OCI-LY1 (cell line): ENCODE measurements at regions not wholly inside any gene's neighbourhood (a gene's known extent, or its start where the extent isn't known, plus 50 kb on each side); places are given as distances from the start of the nearest gene placed in this dataset.

Experiments used
- EZH2 ChIP-seq: fragments of 200-600 bp; sonication (generic), shearing (Covaris generic); IDR thresholded peaks from 2 replicates; pipeline ENCODE4 v1.8.0; 2017; ENCODE audit warnings: borderline replicate concordance, mixed run types, mild to moderate bottlenecking, antibody characterized with exemption, low read length, moderate library complexity, mixed read lengths
- TF ChIP-seq, protein P1 (sequence below): fragments of 200-600 bp; sonication (generic), shearing (Covaris generic); IDR thresholded peaks from 2 replicates; pipeline ENCODE4 v1.5.1; 2017; ENCODE audit warnings: mild to moderate bottlenecking, antibody characterized with exemption, low read length, moderate library complexity, mixed read lengths

DNA sequence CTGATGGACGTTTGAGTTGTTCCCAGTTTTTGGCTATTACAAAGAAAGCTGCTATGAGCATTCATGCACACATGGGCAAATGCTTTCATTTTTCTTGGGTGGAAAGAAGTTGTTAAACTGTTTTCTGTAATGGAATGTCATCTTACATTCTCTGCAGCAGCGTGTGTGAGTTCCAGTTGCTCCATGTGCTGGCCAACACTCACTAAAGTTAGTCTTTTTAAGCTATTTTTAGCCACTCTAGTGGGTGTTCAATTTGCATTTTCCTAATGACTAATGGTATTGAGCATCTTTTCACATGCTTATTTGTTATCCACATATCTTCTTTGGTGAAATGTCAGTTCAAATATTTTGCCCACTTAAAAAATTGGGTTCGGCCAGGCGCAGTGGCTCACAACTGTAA lies 82.8 kb upstream of the COL13A1 start:
- TF ChIP-seq, protein P1, sequence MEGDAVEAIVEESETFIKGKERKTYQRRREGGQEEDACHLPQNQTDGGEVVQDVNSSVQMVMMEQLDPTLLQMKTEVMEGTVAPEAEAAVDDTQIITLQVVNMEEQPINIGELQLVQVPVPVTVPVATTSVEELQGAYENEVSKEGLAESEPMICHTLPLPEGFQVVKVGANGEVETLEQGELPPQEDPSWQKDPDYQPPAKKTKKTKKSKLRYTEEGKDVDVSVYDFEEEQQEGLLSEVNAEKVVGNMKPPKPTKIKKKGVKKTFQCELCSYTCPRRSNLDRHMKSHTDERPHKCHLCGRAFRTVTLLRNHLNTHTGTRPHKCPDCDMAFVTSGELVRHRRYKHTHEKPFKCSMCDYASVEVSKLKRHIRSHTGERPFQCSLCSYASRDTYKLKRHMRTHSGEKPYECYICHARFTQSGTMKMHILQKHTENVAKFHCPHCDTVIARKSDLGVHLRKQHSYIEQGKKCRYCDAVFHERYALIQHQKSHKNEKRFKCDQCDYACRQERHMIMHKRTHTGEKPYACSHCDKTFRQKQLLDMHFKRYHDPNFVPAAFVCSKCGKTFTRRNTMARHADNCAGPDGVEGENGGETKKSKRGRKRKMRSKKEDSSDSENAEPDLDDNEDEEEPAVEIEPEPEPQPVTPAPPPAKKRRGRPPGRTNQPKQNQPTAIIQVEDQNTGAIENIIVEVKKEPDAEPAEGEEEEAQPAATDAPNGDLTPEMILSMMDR: no peak
- TF ChIP-seq EZH2: no peak
